Esophagus mucosa (tissue), 1 donor: ENCODE measurements at regions not wholly inside any gene's neighbourhood (a gene's known extent, or its start where the extent isn't known, plus 50 kb on each side); places are given as distances from the start of the nearest gene placed in this dataset.

Experiments
- ATAC-seq: fragments of 200-7000 bp; cut with Tn5 transposase; one replicate; pipeline ENCODE4 v1.9.1; 2020
- donor health status: DM: yes; HTN: yes; CAD: no.

DNA sequence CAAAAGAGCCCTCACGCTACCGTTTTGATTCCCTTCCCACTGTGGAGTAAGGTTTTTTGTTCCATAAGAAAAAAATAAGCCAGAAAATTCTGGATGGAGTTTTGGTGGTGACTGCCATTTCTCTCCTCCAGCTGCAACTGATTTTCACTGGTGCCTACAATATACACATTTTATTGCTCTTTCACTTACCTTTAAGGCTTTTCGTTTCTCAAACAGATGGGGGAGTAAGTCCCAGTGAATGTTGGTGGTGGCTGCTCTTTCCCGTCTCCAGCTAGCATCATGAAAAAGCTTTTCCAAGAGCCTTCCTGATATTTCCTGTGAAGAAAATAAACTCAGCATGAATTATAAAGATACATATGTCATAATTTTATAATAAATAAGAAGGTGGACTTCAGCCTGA lies 932.5 kb upstream of the PIK3C3 start:
- no peak for ATAC-seq

GRCh38 chr18:41021089-41021488 lies 933.9 kb upstream of the PIK3C3 start:
- no peak for ATAC-seq

DNA sequence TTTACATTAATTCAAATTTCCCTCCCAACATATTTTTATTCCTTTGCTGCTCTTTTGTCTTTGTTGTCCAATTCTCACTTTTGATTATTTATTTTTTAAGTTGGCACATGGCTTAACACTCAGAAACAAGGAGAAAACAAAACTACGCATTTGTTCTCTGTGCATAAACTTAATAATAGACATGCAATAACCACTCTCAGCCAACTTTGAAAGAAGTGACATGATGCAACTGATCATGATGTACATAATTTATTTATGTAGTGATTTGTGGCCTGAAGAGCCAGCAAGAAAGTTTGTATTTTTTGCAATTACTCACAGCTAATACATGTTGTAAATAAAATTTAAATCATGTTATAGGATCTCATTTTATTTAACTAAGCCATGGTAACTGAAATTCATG lies 942.8 kb upstream of the PIK3C3 start:
- no peak for ATAC-seq

DNA sequence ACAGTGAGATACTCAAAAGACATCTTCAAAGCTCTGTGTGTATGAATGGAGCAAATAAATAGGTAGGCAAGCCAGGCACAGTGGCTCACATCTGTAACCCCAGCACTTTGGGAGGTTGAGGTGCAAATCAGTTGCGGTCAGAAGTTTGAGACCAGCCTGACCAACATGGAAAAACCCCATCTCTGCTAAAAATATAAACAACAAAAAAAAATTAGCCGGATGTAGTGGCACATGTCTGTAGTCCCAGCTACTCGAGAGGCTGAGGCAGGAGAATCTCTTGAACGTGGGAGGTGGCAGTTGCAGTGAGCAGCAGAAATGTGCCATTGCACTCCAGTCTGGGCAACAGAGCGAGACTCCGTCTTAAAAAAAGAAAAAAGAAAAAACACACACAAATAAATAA lies 945.1 kb upstream of the PIK3C3 start:
- ATAC-seq: no peak

DNA sequence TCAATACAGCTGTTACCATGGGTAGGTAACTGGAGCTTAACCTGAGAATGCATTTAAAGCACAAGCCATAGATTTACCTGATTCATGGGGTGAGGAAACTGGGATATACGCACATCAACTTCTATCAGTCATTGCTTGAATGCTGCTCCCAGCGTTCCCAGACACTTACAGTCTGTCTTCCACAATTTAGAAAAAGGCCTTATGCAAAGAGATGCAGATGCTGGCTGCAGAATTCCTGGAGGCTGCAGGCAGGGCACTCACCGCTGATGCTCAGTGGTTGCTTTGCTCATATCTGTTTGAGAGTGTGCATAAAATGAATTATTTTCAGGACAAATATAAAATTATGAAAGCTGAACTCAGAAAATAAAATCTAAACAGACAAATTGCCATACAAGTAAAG lies 950.7 kb upstream of the PIK3C3 start:
- no peak for ATAC-seq

DNA sequence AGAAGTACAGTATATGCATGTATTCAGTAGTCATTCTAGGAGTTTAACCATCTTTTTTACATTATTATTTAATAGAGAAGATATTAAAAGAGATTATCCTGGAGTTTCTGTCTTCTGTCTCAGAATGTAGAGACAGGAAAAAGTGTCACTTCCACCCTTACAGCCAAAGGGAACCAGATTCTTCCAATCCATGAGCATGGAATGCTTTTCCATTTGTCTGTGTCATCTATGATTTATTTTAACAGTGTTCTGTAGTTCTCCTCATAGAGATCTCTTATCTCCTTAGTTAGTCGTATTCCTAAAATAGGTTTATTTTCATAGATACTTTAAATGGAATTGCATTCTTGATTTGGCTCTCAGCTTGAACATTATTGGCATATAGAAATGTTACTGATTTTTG lies 959.5 kb upstream of the PIK3C3 start:
- no peak for ATAC-seq

GRCh38 chr18:40993363-40993762 lies 961.7 kb upstream of the PIK3C3 start:
- ATAC-seq: no peak

- no peak for ATAC-seq
Measured at GRCh38 chr18:40987581-40987980, 967.5 kb upstream of the PIK3C3 start.

- no peak for ATAC-seq
Measured at GRCh38 chr18:40985436-40985835, 969.6 kb upstream of the PIK3C3 start.

DNA sequence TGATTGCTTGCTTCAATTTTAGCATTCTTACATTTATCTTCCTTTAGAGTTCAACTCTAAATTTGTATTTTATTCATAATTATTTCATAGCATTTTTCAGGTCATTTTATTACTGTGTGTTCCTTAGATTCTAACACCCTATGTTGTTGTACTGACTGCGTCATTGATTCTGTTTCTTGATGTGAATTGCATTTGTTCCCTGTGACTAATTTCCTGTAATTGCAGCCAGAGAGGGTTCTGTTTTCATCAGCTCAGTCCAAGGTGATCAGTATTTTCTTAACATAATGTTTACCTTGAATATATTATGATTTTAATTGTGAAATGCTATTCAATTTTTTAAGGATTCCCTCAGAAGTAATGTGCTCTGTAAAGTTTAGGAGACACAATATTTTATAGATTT lies 970.2 kb upstream of the PIK3C3 start:
- ATAC-seq: no peak

DNA sequence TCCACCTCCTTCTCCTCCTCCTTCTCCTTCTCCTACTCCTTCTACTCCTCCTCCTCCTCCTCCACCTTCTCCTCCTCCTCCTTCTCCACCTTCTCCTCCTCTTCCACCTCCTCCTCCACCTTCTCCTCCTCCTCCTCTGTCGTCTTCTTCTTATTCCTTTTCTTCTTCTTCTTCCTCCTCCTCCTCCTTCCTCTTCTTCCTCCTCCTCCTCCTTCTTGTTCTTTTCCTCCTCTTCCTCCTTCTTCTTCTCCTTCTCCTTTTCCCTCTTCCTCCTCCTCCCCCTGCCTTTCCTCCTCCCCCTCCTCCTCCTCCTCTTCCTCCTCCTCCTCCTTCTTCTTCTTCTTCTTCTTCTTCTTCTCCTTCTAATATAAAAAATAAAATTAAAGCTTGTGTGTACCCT lies 971.2 kb upstream of the PIK3C3 start:
- ATAC-seq: no peak

DNA sequence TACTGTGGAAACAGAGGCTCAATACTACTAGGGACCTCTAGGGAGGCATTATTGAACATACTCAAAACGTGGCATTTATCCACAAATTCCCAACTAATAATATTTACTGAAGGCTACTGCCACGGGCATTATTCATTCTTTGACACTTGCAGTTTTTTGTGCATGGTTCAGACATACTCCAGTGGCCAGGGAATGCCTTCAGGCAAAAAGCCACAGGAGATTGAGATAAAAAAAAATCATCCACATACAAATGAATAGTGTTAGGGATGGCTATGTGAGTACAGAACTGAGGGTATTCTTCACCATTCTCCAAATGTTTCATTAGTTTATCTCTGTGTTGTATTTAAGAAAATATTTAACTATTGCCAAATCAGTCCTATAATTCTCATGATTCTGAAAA lies 974.9 kb upstream of the PIK3C3 start:
- no peak for ATAC-seq

DNA sequence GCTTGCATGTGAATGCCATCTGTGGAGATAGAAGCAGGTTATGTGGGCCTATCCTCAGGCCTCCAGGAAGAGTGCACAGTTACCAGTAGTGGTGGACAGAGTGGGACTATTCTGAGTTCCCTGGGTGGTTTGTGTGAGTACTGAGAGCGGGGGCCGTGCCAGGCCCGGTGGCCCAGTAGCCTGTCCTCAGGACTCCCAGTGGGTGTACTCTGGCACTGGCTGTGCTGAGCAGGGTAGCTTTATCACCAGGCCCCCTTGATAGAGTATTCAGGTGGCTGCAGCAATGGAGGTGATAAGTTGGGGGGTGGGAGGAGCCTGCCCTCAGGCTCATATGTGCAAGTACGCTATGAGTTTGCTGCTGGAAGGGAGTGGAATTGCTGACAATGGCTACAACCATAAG lies 979.0 kb upstream of the PIK3C3 start:
- no peak for ATAC-seq

GRCh38 chr18:40974448-40974847 lies 980.6 kb upstream of the PIK3C3 start:
- ATAC-seq: no peak

GRCh38 chr18:40962784-40963183 lies 992.2 kb upstream of the PIK3C3 start:
- ATAC-seq: no peak

GRCh38 chr18:40957533-40958070 lies 997.4 kb upstream of the PIK3C3 start:
- ATAC-seq: no peak

- no peak for ATAC-seq
Measured at GRCh38 chr18:40956213-40956612, 998.8 kb upstream of the PIK3C3 start.

DNA sequence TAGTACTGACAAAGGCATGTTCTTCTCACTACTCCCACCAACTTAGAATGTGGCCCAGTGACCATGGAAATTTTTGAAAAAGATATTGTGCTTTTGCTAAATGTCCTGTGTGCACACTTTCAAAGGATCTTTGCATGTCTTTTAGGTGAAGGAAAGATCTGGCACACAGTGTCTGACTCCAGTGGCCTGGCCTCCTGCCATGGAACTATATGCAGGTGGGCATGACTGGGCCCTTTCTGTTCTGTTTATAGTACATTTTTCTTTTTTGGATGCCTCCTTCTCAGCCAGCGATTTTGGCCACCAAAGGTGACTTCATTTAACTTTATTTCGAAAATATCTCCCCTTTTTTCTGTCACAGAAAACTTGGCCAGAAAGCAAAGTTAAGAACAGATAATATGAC lies 999.7 kb upstream of the PIK3C3 start:
- ATAC-seq: no peak

- ATAC-seq: no peak
Measured at GRCh38 chr18:40949114-40949950, 1005.7 kb upstream of the PIK3C3 start.

GRCh38 chr18:40944576-40944975 lies 1010.5 kb upstream of the PIK3C3 start:
- no peak for ATAC-seq

GRCh38 chr18:40939656-40940515 lies 1015.1 kb upstream of the PIK3C3 start:
- no peak for ATAC-seq

DNA sequence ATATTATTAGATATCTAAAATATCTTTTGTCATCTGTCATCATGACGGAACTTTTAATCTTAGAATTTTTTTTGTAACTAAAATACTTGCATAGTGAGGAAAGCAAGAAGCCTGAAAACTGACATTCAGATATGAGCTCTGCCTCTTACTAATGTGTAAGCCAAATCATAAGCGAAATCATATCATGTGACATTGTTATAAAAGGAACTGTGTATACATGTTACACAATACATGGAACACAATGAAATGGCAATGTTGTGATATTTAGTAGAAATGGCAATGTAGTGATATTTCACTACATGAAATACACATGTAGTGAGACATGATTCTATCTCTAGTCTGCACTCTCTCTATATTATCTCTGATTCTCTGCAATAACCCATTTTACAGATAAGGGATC lies 1016.4 kb upstream of the PIK3C3 start:
- ATAC-seq: no peak

DNA sequence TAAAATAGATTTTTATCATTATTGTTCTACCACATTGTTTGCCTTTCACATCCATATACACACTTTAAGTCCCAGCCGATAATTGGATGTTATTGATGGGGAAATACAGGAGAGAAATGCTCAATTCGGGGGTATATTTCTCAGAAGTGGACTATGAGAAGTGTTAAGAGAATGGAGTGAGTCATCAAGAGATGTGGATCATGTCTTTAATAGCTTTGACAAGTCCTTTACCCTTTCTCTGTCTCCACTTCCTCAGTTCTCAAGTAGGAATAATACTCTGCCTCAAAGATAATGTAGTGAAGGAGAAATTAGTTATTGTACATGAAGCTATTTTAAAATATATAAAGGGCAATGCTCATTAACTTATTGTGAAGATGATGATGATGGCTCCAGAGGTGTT lies 1017.6 kb upstream of the PIK3C3 start:
- no peak for ATAC-seq

- no peak for ATAC-seq
Measured at GRCh38 chr18:40935423-40935822, 1019.6 kb upstream of the PIK3C3 start.
